Stimulated activated CD4-positive, alpha-beta T cell treated with anti-CD3 and anti-CD28 coated beads, Interleukin-1b, Interleukin-23, amount 100 ng/mL, for 24 hours (primary cell): ENCODE measurements at regions not wholly inside any gene's neighbourhood (a gene's known extent, or its start where the extent isn't known, plus 50 kb on each side); places are given as distances from the start of the nearest gene placed in this dataset.
"Not testable (repeated sequence)": the region's sequence is repeated elsewhere in the genome, so short reads cannot be mapped to it uniquely, and the experiment has no call there.

Source experiments
- DNase-seq, 4 experiments: peaks; one replicate each; pipeline ENCODE4 v3.0.0-alpha.2; 2020; ENCODE audit warnings: low read depth in 4 of 4, low spot score in 1 of 4

- DNase-seq, result no peak
These were observed 89.8 kb upstream of the ANK3 start for GRCh38 chr10:60479305-60480020.

DNA sequence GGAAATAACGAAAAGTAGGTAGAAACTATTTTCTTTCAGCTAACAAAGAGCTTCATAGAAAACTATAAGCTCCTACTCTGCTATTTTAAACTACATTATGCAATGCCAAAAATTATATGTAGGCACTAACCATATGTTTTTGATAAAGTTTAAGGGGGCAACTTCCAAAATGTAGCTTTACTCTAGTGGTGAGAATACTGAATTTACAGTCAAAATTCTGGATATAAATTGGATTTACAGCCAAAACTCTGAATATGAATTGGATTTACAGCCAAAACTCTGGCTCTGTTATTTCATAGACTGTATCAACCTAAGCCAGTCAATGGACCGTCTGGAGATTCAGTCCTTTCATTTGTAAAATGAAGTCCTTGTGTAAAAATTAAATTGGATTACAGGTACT, 86.8 kb upstream of the ANK3 start:
- no peak for DNase-seq

- no peak for DNase-seq
These were observed 83.9 kb upstream of the ANK3 start for GRCh38 chr10:60473557-60473956.

DNA sequence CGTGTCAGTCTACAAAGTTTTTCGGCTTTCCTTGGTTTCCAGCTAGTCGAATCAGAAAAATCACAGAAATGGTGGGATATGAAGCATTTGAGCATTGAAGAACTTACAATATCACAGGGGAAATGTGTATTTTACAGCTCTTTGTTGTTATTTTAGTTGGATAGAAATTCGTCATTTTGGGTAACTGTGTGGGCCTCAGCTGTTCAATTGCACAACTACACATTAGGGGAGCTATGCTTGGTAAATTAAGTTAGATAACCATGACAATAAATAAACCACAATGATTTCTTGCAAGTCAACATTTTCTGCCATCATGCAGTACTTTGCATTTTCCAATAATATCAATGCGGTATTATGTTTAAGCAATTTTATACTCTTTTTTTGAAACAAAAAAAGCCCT, 80.4 kb upstream of the ANK3 start:
- no peak for DNase-seq

- DNase-seq, result not testable (repeated sequence)
These were observed 79.5 kb upstream of the ANK3 start for GRCh38 chr10:60469147-60469546.

- no peak for DNase-seq
These were observed 77.5 kb upstream of the ANK3 start for GRCh38 chr10:60467202-60467546.

DNA sequence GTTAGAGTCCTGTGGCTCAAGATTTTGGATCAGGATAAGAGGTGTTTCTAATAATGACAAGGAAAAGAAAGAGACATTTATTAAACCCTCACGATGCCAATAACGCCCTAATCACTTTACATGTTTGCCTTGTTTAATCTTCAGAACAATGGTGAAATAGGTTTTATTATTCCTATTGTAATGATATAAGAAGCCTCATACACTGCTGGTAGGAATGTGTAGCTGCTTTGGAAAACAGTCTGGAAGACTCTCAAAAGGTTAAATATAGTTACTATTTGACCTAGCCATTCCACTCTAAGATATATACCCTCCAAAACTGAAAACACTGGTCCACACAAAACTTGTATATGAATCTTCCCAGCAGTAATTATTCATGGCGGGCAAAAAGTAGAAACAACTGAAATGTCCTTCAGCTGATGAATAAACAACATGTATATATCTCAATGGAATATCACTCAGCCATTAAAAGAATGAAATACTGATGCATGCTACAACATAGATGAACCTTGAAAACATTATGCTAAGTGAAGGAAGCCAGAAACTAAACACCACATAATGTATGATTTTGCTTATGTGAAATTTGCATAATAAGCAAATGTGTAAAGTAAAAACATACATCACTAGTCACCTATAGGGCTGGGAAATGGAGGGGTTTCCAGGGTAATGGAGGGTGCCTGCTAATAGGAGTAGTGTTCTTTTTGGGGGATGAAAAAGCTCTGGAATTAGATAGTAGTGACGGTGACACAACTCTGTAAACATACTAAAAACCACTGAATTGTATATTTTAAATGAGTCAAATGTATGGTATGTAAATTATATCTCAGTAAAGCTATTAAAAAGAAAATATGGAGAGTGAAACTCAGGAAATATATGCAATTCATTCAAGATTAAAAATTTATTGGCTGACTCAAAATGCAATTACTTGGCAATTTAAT, 76.9 kb upstream of the ANK3 start:
- no peak for DNase-seq

DNA sequence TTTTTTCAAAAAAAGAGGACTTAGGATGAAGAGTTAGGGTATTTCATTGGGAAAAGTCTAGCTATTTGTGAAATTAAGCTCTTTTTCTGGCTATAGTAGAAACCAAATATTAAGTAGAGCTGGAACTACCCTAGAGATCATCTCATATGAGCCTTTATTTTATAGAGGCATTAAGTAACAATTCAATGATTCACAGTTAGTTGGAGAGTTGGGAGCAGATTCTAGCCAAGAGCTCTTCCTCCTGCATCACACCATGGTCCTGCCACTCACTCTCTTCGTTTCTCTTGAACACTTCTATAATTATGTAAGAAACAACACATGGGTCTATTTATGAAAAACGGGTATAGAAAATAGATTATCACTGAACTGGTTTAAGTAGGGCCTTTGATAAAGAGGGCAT, 76.1 kb upstream of the ANK3 start:
- no peak for DNase-seq

DNA sequence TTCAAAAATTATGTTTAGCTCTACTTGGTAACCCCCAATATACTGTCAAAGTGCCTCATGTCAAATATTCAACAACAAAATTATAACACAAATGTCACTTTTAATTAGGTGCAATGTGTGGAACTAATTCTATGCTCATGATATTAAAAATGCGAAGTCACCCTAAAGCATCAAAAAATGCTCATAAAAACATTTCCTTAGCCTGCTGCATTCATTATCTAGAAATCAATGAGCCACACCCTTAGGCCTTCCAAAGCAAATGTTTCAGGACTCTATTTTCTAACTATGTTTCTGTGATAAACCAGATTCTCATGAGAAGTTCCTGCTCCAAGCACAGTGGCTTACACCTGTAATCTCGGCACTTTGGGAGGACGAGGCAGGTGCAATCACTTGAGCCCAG, 75.0 kb upstream of the ANK3 start:
- DNase-seq, result no peak

GRCh38 chr10:60463746-60464145, 74.1 kb upstream of the ANK3 start:
- no peak for DNase-seq

DNA sequence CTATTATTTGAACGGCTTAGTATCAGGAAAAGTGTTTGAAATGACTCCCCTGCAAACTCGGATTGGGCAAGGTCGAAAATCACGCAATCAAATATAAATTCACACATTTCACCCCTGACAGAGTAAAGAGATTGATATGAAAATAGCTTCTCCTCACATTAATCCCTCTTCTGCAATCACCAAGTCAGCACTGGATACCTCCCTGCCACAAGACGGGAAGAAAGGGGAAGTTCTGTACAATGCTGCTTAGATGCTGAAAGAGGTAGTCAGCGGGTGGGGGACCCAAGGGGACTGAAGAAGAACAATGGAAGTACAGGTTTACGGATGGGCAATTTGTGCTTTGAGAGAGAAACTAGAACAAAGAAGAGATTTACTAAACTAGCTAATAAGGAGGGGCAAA, 72.0 kb upstream of the ANK3 start:
- no peak for DNase-seq

DNA sequence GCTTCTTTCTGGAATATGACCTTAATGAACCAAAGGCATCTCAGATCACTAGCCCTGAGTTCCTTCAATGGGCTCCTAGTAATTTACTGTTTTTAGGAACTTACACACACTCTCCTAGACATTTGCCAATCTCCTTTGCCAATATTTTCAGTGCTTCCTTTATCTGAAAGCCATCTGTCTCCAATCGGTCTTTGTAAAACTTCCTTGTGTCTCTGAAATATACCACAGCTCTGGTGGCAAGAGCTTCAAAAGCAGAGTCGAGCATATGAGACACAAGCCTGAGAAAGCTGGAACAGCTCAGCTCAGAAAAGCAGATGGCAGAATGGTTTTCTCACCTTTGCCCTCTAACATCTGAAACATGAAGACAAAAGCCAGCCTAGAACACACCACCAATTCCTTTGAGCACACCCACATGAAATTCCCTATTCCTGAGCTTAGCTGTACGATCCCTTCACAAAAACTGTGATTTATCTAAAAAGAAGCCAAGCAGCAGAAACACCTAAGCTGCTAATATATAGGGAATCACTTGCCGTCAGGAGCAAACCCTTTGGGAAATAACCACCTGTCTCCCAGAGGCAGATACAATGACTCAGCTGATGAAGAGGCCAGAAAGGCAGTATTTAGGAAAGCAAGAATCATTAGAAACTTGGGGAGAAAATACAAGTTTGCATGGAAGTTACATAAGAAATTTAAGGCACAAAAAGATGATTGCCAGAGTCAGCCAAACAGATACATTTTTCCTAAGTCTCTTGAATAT, 70.2 kb upstream of the ANK3 start:
- no peak for DNase-seq

- DNase-seq, result no peak
These were observed 66.4 kb upstream of the ANK3 start for GRCh38 chr10:60456053-60456452.

GRCh38 chr10:60454336-60454735, 64.7 kb upstream of the ANK3 start:
- no peak for DNase-seq

- DNase-seq, result no peak
These were observed 63.4 kb upstream of the ANK3 start for GRCh38 chr10:60453036-60453435.

DNA sequence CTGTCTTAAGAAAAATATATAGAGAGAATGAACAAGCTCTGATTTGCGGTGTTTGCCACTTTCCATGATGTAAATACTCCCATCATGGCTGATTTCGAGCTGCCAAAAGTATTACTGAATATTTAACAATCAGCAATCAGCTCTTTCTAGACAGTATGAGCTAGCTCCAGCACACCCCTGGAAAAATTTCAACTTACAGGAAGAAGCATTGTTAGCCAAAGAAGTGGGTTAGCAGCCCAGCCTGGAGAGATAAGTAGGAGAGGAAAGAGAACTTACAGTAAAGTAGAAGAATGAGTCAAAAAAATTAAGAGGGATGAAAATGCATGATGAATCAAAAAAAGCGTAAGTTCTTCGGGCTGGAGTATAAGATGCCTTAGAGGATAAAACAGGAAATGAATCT, 60.6 kb upstream of the ANK3 start:
- DNase-seq, result no peak

DNA sequence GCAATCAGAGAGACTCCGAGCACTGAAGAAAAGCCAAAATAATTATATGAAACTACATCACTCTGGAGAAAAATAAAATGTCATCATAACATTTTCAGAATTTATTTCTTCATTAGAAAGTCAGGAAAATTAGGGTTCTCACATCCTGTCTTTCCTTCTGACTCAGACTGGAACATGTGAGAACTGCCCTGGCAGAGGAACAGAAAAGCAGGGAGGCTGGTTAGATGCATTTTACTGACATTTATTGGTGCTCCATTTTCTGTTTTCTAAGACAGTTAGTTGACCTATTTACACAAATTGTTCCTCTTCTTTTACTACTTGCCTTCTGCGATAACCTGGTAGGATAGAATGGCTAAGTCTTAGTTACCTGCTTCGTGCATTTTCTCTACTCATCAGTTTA, 58.6 kb upstream of the ANK3 start:
- DNase-seq, result no peak

GRCh38 chr10:60446851-60447250, 57.2 kb upstream of the ANK3 start:
- DNase-seq, result no peak

DNA sequence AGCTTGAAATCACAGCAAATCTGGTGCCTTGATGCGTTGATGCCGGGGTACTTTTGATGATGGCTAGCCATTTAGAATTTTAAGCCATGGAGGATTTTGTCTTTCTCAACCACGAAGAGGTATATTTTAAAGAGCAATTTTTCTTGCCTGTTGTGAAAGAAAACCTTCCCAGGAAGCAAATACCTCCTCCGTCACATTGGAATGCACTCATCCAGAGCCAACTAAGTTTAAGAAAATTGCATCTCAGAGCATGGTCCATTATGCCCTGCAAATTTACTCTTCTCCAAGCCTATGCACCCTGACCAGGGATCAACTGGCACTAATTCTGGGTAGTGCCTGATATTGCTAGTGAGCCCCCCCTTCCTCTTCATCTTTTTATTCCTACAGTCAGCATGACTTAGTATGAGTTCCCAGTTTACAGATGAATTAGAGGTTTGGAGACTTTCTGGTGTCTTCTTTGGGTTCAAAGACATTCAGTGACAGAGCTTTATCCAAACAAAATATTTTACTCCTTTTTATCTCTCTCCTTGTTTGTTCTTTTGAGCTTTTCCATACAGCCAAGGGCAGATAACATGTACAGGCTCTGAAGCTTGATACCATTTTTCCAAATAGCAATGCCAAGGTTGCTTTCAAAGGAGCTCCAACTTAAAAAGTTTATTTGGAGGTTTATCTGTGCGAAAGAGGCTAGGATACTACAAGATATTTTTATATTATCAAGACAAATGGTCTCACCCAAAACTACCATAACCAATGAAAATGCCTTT, 56.6 kb upstream of the ANK3 start:
- DNase-seq, result no peak

GRCh38 chr10:60444494-60445064, 54.9 kb upstream of the ANK3 start:
- no peak for DNase-seq

- DNase-seq, result no peak
These were observed 53.7 kb upstream of the ANK3 start for GRCh38 chr10:60443346-60443745.
